HFF-Myc (cell line): ENCODE measurements at regions not wholly inside any gene's neighbourhood (a gene's known extent, or its start where the extent isn't known, plus 50 kb on each side); places are given as distances from the start of the nearest gene placed in this dataset.
"Not testable (repeated sequence)": the region's sequence is repeated elsewhere in the genome, so short reads cannot be mapped to it uniquely, and the experiment has no call there.

Experiments
- DNase-seq: peaks from one replicate; pipeline ENCODE4 v3.0.0-alpha.2; 2011; ENCODE audit warnings: low read depth; ENCODE audit errors: extremely low read depth
- H3K4me3 ChIP-seq: replicated peaks from 2 replicates; pipeline ENCODE4 v1.5.1; 2011; ENCODE audit warnings: low read depth, mild to moderate bottlenecking, control low read depth, low read length
- CTCF ChIP-seq: IDR thresholded peaks from 2 replicates; pipeline ENCODE4 v1.5.1; 2012; ENCODE audit warnings: mild to moderate bottlenecking, low read depth, low read length, control low read depth; ENCODE audit errors: missing control alignments

GRCh38 chr2:58410549-58410948, 169.4 kb upstream of the FANCL start:
- DNase-seq = no peak
- H3K4me3 ChIP-seq = no peak overlapping the region
- no peak for TF ChIP-seq CTCF

- TF ChIP-seq CTCF = no peak
- no peak for DNase-seq
- no peak overlapping the region for H3K4me3 ChIP-seq
These were observed 166.4 kb upstream of the FANCL start for GRCh38 chr2:58407487-58407886.

GRCh38 chr2:58405341-58405740, 164.2 kb upstream of the FANCL start:
- no peak overlapping the region for H3K4me3 ChIP-seq
- TF ChIP-seq CTCF = no peak
- DNase-seq = no peak

GRCh38 chr2:58401936-58402335, 160.8 kb upstream of the FANCL start:
- no peak for DNase-seq
- H3K4me3 ChIP-seq = no peak overlapping the region
- no peak for TF ChIP-seq CTCF

- no peak for TF ChIP-seq CTCF
- no peak overlapping the region for H3K4me3 ChIP-seq
- DNase-seq = no peak
These were observed 157.3 kb upstream of the FANCL start for GRCh38 chr2:58398406-58398805.

GRCh38 chr2:58387701-58388100, 146.6 kb upstream of the FANCL start:
- TF ChIP-seq CTCF = no peak
- no peak overlapping the region for H3K4me3 ChIP-seq
- no peak for DNase-seq

- H3K4me3 ChIP-seq, DNase-seq: not testable (repeated sequence)
These were observed 145.8 kb upstream of the FANCL start for GRCh38 chr2:58386904-58387303.
